ENCODE measurements at regions not wholly inside any gene's neighbourhood (a gene's known extent, or its start where the extent isn't known, plus 50 kb on each side); places are given as distances from the start of the nearest gene placed in this dataset.

GRCh38 chr20:6671829-6672228 is 95.7 kb upstream of the BMP2 start:
- TF ChIP-seq CTCF (IDR thresholded peaks at IDR 0.05) = no peak
- no peak for TF ChIP-seq POLR2A (IDR thresholded peaks at IDR 0.05)

Measured in suprapubic skin (tissue), 3 donors.